AML-193 (cell line): ENCODE measurements at regions not wholly inside any gene's neighbourhood (a gene's known extent, or its start where the extent isn't known, plus 50 kb on each side); places are given as distances from the start of the nearest gene placed in this dataset.
A peak's percentile ranks its signal among the peaks of the same experiment; 100 is the strongest.

Experiments
- DNase-seq, 2 experiments: peaks; one replicate each; lab custom pipeline; 2025; lab: John Stamatoyannopoulos, UW

DNA sequence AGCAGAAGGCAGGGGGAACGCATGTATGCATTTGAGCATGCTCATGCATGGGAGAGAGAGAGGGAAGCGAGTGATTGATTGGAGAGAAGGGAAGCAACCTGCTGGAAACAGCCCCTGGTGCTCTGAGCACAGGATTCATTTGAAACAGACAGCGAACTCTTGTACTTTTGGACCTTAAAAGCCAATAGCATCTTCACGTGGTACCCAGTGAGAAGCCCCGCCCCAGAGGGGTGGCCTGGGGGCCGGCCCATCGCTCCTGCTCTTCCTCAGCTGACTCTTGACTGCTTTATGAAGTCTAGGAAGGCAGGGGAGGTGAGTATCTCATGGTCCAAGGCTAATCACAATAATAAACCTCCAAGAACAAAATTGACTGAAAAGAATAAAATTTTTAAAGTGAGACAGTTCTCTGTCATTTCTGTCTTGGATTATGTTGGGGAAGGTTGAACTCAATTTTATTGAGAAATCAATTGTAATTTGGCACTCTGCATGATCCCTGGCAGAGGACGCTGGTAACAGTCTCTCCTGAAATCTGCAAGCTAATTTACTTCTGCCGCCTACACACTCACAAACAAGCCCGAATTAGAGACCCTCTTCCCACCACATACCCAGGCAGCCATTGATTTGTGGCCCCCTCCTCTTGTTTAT, 168.2 kb upstream of the PPARGC1A start:
- no peak for DNase-seq

GRCh38 chr4:24056289-24056688, 166.4 kb upstream of the PPARGC1A start:
- DNase-seq = no peak

DNA sequence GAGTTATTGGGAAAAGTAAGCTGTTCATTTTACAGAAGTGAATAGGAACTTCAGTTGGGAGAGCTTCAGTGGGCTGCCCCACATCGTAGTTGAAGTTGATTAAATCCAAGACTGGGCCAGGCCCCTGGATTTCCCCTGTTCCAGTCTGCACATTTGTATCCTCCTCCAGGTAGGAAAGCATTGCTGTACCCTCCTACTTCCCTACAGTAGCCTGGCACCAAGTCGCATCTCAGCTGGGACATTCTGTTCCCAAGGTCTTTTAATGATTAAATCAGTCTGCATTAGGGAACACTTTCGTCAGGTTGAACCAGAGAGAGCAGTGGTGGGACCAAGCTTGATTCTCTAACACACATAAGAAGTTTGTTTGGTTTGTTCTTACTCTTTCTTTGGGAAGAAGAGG, 165.8 kb upstream of the PPARGC1A start:
- DNase-seq = no peak

- DNase-seq = no peak
These were observed 165.1 kb upstream of the PPARGC1A start for GRCh38 chr4:24054910-24055309.

DNA sequence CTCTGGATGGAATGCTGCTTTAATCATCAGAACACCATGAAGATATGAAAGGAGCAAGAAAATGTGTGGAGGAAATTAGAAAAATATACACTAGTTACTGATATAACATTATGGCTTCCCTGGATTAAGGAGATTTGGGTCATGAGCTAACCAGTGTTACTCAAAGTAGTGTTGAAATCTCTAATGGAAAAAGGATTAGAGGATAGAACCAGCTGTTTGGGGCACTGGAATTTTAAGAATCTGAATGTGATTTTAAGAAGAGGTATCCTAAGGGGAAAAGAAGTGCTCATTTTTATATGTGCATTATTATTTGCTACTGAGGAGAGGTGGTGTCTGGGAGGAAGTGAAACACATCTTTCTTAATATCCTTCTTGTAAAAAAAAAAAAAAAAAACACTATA, 164.1 kb upstream of the PPARGC1A start:
- no peak for DNase-seq

GRCh38 chr4:24044610-24045589, 155.1 kb upstream of the PPARGC1A start:
- DNase-seq = no peak

DNA sequence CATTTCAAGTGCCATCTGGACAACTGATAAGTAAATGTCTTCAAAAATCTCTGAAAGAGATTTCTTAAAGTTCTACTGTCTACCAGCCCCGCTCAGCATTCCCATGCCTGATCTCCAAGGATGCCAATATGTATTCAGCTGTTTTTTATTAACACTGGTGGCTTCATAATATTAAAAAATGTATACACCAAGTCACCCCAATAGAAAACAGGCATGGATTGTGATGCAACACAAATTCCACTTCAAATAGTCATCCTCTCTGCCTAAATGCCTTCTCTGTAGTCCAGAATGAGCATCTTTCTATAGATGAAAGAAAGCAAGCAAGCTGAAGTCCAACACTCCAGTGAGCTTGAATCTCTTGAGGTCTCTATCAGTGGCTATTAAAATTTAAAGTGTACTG, 152.2 kb upstream of the PPARGC1A start:
- no peak for DNase-seq

DNA sequence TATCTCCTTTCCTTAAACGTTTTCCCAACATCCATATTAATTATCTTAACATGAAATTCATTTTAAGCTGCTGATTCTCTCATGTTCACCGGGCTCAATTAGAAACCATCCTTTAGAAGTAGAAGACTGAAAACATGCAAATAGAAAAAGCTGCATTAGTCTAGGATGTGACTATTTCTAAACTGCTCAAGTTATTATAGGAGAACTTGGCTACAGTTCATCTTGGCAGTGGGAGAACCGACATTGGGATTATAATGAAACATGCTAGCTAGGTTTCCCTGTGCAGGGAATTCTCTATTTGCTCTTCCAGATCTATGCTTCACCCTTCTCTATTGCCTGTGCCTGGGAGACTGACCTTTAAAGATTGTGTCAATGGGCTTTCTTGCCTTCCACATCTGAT, 151.0 kb upstream of the PPARGC1A start:
- no peak for DNase-seq

DNA sequence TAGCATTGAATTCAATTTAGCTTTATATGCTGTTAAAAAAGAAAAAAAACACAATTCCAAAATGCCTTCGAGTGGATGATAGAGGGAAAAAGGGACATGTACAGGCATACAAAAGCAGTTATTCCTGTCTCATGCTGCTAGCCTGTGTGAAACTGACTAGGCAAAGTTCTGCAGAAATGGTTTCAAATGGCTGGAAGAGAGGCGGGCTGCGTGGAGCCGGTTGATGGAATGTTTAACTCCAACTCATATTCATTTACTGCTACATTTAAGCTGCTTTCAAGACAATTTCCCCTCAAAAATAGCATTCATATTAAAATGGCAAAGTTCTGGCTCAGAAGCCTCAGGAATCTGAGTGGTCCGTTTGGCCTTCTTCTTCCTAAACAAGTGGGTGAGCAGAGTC, 143.8 kb upstream of the PPARGC1A start:
- DNase-seq = no peak

DNA sequence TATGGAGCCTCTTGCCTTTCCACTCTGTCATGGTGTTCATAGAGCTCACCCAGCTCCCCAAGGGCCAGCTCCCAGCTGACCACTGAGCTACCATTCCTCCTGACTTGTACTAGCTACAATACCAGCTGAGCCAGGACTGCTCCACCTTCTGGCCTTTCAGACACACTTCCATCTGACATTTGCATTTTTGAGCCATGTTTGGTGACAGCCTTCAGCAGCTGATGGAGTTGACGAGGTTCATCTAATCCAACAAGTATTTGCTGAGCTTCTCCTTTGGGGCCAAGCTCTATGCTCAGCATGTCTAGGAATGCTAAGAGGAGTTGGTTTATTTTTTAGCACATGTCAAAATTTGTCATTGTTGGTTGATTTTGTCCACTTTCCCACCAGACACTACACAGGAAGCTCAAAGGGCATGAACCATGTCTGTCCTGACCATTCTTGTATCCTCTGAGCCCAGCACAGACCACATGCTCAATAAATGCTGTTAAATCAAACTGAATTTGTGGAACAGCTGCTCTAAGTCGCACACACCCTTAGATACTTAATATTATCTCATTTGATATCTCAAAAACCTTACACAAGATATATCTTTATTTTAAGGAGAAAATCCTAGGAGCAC, 142.6 kb upstream of the PPARGC1A start:
- DNase-seq = peak in 1 of 2 experiments; percentile 5

- DNase-seq = no peak
These were observed 136.7 kb upstream of the PPARGC1A start for GRCh38 chr4:24026596-24026995.

DNA sequence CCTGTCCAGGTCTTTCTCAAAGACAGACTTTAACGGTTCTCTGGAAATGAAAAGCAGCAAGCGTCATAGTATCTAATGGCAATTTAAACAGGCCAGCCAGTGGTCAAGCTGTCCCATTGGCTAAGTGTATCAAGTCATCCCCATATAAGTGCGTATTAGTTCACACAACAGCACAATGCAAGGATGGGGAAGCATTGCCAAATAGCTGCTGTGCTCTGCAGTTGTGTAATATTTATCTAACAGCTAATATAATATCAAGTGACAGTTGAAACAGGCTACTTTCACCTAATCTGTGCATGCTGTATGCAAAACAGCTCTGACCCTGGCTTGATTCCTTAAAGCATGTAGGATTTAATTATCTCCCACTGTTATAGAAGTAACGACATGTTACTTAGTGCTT, 134.8 kb upstream of the PPARGC1A start:
- peak; percentile 1 to 14 for DNase-seq

DNA sequence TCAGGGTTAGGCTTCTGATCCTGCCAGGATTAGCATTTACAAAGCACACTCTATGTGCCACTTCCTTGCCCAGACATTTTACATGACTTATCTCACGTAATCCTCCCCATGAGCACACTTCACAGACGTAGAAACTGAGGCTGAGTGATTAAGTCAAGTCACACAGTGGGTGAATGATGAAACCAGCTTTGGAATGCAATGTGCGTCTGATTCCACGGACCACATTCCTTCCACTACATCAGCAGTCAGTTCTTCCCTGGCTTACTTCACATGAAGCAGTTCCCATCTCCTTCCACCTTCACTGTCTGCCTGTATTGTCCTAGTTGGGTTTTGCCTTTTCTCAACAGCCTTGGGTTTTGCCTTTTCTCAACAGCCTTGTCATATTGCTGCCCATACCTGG, 134.3 kb upstream of the PPARGC1A start:
- DNase-seq = no peak

DNA sequence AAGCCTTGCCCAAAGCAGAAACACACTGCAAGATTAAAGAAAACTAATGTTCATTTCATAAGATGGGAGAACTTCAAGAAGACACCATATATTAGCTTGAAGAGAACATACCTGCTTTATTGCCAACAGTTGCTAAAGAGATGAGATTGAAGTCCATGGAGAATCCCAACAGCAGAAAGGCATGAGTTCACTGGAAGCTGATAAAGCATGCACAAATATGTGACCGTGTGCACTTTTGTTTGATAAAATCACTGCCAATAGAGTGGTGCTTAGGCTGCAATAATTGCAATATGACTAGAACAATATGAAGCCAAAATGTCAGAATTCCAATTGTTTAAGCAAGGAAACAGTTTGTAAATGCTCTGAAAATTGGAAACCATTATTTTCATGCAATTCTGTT, 125.9 kb upstream of the PPARGC1A start:
- no peak for DNase-seq

DNA sequence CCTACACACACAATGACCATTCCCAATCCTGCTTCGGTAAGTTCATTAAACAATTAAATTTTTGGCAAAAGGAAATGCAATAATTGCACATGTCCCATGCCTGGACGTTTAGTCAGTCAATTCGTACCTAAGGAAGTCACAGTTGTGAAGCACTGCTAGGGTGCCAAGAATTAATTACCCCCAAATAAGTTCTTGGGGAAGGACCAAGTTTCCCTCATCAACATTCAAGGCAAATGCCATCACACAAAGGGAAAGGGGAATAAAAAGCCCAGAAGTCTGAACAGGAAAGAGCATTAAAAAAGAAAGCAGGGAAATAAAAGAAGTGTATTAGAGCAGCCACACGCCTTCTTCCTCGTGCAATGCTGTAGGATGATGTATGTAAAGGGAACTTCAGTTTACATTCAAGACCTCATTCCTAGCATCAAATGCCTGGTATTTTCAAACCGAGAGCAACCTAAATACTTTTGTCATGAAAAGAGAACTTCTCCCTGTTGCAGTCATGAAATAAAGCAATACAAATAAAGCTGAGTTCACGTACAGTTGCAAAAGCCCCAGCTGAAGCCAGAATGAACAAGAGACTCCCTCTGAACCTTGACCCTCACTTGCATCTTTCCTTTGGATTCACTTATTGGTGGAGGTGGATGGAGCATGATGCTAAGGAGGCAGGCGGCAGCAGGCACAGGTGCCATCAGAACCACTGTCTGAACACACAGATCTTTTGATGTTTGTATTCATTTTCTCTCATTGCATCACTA, 124.0 kb upstream of the PPARGC1A start:
- no peak for DNase-seq

- no peak for DNase-seq
These were observed 121.1 kb upstream of the PPARGC1A start for GRCh38 chr4:24010994-24011393.

DNA sequence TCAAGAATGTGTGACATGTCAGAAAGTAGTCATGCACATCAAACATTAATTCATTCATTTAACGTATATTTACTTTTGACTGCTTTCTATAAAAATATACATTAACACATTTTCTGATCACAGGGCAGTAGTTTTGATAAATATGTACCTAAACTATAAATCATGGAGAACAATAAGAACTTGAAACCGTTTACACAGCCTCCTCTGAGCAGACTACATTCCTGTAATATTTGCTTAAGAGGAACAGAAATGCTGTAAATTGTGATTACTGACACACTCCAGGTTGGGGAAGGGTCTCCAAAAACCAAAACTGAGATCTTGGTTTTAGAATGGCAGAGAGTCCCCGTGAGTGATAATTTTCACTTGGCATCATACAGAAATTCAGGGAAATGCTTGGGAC, 120.7 kb upstream of the PPARGC1A start:
- DNase-seq = no peak

DNA sequence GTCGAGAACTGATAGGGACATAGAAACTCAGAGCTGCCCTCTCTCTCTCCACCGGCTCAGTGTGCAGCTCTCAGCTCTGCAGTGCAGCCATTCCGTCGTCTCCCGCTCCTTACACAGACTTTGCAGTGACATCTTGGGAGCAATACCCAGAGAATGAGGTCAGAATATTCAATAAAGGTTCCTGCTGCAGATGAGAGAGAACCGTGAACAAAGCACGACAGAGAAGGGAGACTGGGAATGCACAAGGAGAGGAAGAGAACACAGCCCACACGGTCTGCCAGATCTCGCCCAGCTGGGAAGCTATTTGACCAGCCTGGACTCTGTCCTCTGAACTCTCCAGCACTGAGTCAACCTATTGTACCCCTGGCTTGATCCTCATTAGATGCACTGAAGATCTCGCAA, 118.0 kb upstream of the PPARGC1A start:
- no peak for DNase-seq

GRCh38 chr4:24006269-24006668, 116.4 kb upstream of the PPARGC1A start:
- no peak for DNase-seq

GRCh38 chr4:24003926-24004325, 114.1 kb upstream of the PPARGC1A start:
- no peak for DNase-seq

GRCh38 chr4:24003496-24003895, 113.6 kb upstream of the PPARGC1A start:
- no peak for DNase-seq

DNA sequence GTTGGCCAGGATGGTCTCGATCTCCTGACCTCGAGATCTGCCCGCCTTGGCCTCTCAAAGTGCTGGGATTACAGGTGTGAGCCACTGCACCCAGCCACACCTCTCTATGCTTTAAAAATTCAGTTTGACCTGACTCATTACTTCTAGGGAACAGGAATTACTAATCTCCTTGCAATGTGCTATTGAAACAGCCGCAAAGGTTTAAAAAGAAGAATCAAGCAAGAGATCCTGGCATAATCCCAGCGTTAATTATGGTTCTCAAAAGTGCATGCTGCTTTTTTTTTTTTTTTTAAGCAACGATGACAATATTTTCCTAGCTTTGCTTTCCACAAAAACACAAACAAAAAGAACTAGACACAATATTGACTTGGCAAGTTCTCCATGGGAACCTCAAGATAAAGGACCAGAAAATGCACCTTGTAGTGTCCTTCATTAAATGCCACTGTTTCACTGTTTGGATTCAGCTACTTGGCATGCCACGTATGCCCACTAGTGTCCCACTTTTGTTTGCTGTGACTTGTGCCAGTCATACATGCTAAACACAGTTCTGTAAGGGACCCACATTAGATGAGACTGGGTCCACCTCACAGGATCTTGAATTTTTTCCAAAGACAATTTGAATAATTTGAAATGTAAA, 112.6 kb upstream of the PPARGC1A start:
- DNase-seq = no peak
